ENCODE measurements at regions not wholly inside any gene's neighbourhood (a gene's known extent, or its start where the extent isn't known, plus 50 kb on each side); places are given as distances from the start of the nearest gene placed in this dataset.

DNA sequence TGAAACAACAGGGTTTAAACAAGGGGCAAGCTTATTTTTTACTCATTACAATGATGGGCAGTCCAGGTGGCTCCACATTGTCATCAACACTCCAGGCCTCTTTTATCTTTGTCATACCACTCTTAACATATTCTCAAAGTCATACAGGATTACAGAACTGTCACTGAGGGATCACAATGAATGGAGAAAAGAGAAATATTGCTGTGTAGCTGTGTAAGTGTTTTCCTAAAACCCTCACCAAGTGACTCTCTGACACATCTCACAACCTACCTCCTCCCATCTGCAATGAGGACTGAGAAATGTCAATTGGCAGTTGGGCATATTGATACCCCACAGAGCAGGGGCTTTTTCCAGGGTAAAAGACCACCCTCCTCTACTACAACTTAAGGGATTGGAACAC lies 562.1 kb downstream of the TBC1D4 start:
- no peak for TF ChIP-seq POLR2A (IDR thresholded peaks at IDR 0.05)
- TF ChIP-seq, protein P1, sequence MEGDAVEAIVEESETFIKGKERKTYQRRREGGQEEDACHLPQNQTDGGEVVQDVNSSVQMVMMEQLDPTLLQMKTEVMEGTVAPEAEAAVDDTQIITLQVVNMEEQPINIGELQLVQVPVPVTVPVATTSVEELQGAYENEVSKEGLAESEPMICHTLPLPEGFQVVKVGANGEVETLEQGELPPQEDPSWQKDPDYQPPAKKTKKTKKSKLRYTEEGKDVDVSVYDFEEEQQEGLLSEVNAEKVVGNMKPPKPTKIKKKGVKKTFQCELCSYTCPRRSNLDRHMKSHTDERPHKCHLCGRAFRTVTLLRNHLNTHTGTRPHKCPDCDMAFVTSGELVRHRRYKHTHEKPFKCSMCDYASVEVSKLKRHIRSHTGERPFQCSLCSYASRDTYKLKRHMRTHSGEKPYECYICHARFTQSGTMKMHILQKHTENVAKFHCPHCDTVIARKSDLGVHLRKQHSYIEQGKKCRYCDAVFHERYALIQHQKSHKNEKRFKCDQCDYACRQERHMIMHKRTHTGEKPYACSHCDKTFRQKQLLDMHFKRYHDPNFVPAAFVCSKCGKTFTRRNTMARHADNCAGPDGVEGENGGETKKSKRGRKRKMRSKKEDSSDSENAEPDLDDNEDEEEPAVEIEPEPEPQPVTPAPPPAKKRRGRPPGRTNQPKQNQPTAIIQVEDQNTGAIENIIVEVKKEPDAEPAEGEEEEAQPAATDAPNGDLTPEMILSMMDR (IDR thresholded peaks at IDR 0.05) = no peak
